Fibroblast of mammary gland (primary cell): ENCODE measurements at regions not wholly inside any gene's neighbourhood (a gene's known extent, or its start where the extent isn't known, plus 50 kb on each side); places are given as distances from the start of the nearest gene placed in this dataset.

Experiments used
- DNase-seq: peaks from one replicate; pipeline ENCODE4 v3.0.0-alpha.2; 2010; ENCODE audit warnings: low read depth
- H3K4me3 ChIP-seq: 2 replicates; pipeline ENCODE4 v1.5.1; 2011; ENCODE audit warnings: low read depth, mild to moderate bottlenecking, low read length, moderate library complexity; ENCODE audit not compliant: control insufficient read depth
- CTCF ChIP-seq: conservative IDR thresholded peaks from 2 replicates; pipeline ENCODE4 v1.5.1; 2011; ENCODE audit warnings: low read depth, low read length, inconsistent platforms; ENCODE audit not compliant: control insufficient read depth, insufficient read depth

GRCh38 chr1:115203287-115203686, 114.0 kb upstream of the TSPAN2 start:
- no peak for TF ChIP-seq CTCF
- H3K4me3 ChIP-seq = no peak overlapping the region
- no peak for DNase-seq

GRCh38 chr1:115201598-115201997, 112.3 kb upstream of the TSPAN2 start:
- no peak for DNase-seq
- no peak overlapping the region for H3K4me3 ChIP-seq
- no peak for TF ChIP-seq CTCF

GRCh38 chr1:115199416-115200132, 110.3 kb upstream of the TSPAN2 start:
- no peak overlapping the region for H3K4me3 ChIP-seq
- TF ChIP-seq CTCF = no peak
- DNase-seq = peak; percentile 65

- peak; percentile 84 for DNase-seq
- no peak for TF ChIP-seq CTCF
These were observed 109.6 kb upstream of the TSPAN2 start for GRCh38 chr1:115198938-115199337.

GRCh38 chr1:115196296-115196695, 107.0 kb upstream of the TSPAN2 start:
- no peak overlapping the region for H3K4me3 ChIP-seq
- no peak for DNase-seq
- TF ChIP-seq CTCF = no peak

More at GRCh38 chr1:115198938-115199337, 109.6 kb upstream of the TSPAN2 start:
- no peak overlapping the region for H3K4me3 ChIP-seq

- no peak for TF ChIP-seq CTCF
- H3K4me3 ChIP-seq = no peak overlapping the region
- no peak for DNase-seq
These were observed 105.2 kb upstream of the TSPAN2 start for GRCh38 chr1:115194506-115194905.
